K562 (cell line): ENCODE measurements at regions not wholly inside any gene's neighbourhood (a gene's known extent, or its start where the extent isn't known, plus 50 kb on each side); places are given as distances from the start of the nearest gene placed in this dataset.

Experiments
- ATAC-seq: fragments of 200-7000 bp; cut with Tn5 transposase; 3 replicates; pipeline ENCODE4 v1.9.1; 2020; ENCODE audit warnings: moderate library complexity
- BruUV-seq: library from RNA; stranded (reverse); fragments of 400-500 nt; replicated peaks from 2 replicates; lab custom pipeline; 2021; lab: Mats Ljungman, UMichigan
- CTCF ChIA-PET: fragments of 300-600 bp; formaldehyde crosslinking; extraction: SDS; loops from one replicate; lab custom pipeline; 2021; ENCODE audit warnings: low intra/inter-chr PET ratio; lab: Yijun Ruan, JAX
- POLR2A ChIA-PET: fragments of 300-600, 350-650 bp; sonication (Branson Sonifier 250); formaldehyde crosslinking; extraction: SDS; loops from one replicate; lab custom pipeline; 2021; ENCODE audit warnings: antibody characterized with exemption, inconsistent platforms; lab: Yijun Ruan, JAX
- DNase-seq, 4 experiments: peaks; one replicate each; pipeline versions ENCODE4 v3.0.0 to v3.0.0-alpha.2; 2011 to 2018; ENCODE audit warnings: low spot score in 3 of 4, mixed read lengths in 3 of 4; ENCODE audit errors: extremely low read depth in 1 of 4
- FAIRE-seq: peaks from 2 replicates; lab custom pipeline; 2011; peaks lifted over from hg19 to GRCh38; lab: Jason Lieb, UNC
- H2AFZ ChIP-seq: 2 replicates; pipeline ENCODE4 v1.6.0; 2011; ENCODE audit warnings: low read depth, low read length, control low read depth, inconsistent platforms
- H3K27ac ChIP-seq: fragments of 200-600 bp; 3 replicates; pipeline ENCODE4 v1.8.0; 2011; ENCODE audit warnings: low read depth, mild to moderate bottlenecking, control low read depth, inconsistent platforms, low read length, moderate library complexity, mixed read lengths; ENCODE audit errors: extremely low read depth
- H3K27me3 ChIP-seq, 2 experiments: fragments of 300-600 bp in 1 of 2; 2 replicates in 1 of 2; 3 replicates in 1 of 2; pipeline versions ENCODE4 v1.6.0 to v1.8.0; 2011; ENCODE audit warnings: inconsistent platforms in 2 of 2, low read length in 2 of 2, mild to moderate bottlenecking in 1 of 2, mixed read lengths in 1 of 2, moderate library complexity in 1 of 2; ENCODE audit not compliant: control insufficient read depth in 2 of 2, insufficient read depth in 2 of 2
- H3K36me3 ChIP-seq: fragments of 300-600 bp; 3 replicates; pipeline ENCODE4 v1.8.0; 2011; ENCODE audit warnings: mild to moderate bottlenecking, low read length, inconsistent platforms; ENCODE audit not compliant: control insufficient read depth, insufficient read depth
- H3K4me1 ChIP-seq, 2 experiments: fragments of 200-600 bp in 1 of 2; replicated peaks in 1 of 2; 2 replicates in 1 of 2; 3 replicates in 1 of 2; pipeline versions ENCODE4 v1.5.1 to v1.8.0; 2011; ENCODE audit warnings: inconsistent platforms in 2 of 2, low read length in 2 of 2, mild to moderate bottlenecking in 1 of 2, mixed read lengths in 1 of 2, moderate library complexity in 1 of 2; ENCODE audit not compliant: control insufficient read depth in 2 of 2, insufficient read depth in 2 of 2
- H3K4me2 ChIP-seq: 2 replicates; pipeline ENCODE4 v1.6.1; 2011; ENCODE audit warnings: low read length, control low read depth, inconsistent platforms, mixed read lengths; ENCODE audit not compliant: insufficient read depth
- H3K4me3 ChIP-seq: fragments of 200-600 bp; sonication (generic), shearing (Covaris generic); 2 replicates; pipeline ENCODE4 v1.5.1; 2016; ENCODE audit warnings: control low read depth, inconsistent platforms
- H3K79me2 ChIP-seq: fragments of 200-600 bp; 3 replicates; pipeline ENCODE4 v1.8.0; 2011; ENCODE audit warnings: low read length, inconsistent platforms; ENCODE audit not compliant: control insufficient read depth, insufficient read depth
- H3K9ac ChIP-seq, 2 experiments: 2 replicates each; pipeline versions ENCODE4 v1.6.0 to v1.6.1; 2011; ENCODE audit warnings: low read depth in 2 of 2, low read length in 2 of 2, control low read depth in 1 of 2, inconsistent platforms in 1 of 2, mild to moderate bottlenecking in 1 of 2, mixed read lengths in 1 of 2; ENCODE audit not compliant: insufficient read depth in 1 of 2
- H3K9me1 ChIP-seq: one replicate; pipeline ENCODE4 v1.6.0; 2011; ENCODE audit warnings: inconsistent platforms, mild to moderate bottlenecking, low read length, moderate library complexity; ENCODE audit not compliant: control insufficient read depth, insufficient read depth
- H3K9me3 ChIP-seq: replicated peaks from 2 replicates; pipeline ENCODE4 v1.5.1; 2011; ENCODE audit warnings: low read depth, low read length, inconsistent platforms; ENCODE audit not compliant: control insufficient read depth, insufficient read depth
- H4K20me1 ChIP-seq: replicated peaks from 2 replicates; pipeline ENCODE4 v1.6.1; 2011; ENCODE audit warnings: low read length, inconsistent platforms, mixed read lengths; ENCODE audit not compliant: control insufficient read depth, insufficient read depth
- BMI1 ChIP-seq: fragments of 150-350 bp; IDR thresholded peaks from 2 replicates; pipeline ENCODE4 v1.6.1; 2014; ENCODE audit warnings: low read length
- CEBPB ChIP-seq: fragments of 450-650 bp; IDR thresholded peaks from 2 replicates; pipeline ENCODE4 v1.6.1; 2016; ENCODE audit warnings: missing genetic modification characterization, missing compliant biosample characterization
- CREB3 ChIP-seq: fragments of 450-650 bp; conservative IDR thresholded peaks from 2 replicates; pipeline ENCODE4 v1.6.1; 2016; ENCODE audit warnings: missing genetic modification characterization, low read depth, mild to moderate bottlenecking, missing compliant biosample characterization, moderate library complexity
- DACH1 ChIP-seq: fragments of 450-650 bp; IDR thresholded peaks from 2 replicates; pipeline ENCODE4 v1.6.1; 2018; ENCODE audit not compliant: partially characterized antibody
- KAT8 ChIP-seq: fragments of 450-650 bp; IDR thresholded peaks from 2 replicates; pipeline ENCODE4 v1.6.1; 2016; ENCODE audit warnings: low read depth, mild to moderate bottlenecking
- MXD1 ChIP-seq: fragments of 250-450 bp; sonication (Bioruptor Pico); IDR thresholded peaks from 2 replicates; pipeline ENCODE4 v1.8.0; 2021; ENCODE audit warnings: borderline replicate concordance, mild to moderate bottlenecking, moderate library complexity; ENCODE audit not compliant: poor library complexity, severe bottlenecking
- NFXL1 ChIP-seq: fragments of 450-650 bp; formaldehyde crosslinking; IDR thresholded peaks from 2 replicates; pipeline ENCODE4 v1.4.0; 2021; ENCODE audit warnings: mild to moderate bottlenecking
- PREB ChIP-seq: sonication (generic); formaldehyde crosslinking; IDR thresholded peaks from 2 replicates; pipeline ENCODE4 v1.8.1; 2023; ENCODE audit warnings: mild to moderate bottlenecking, missing genetic modification reagents
- RNF2 ChIP-seq: sonication (generic); IDR thresholded peaks from 2 replicates; pipeline ENCODE4 v1.6.1; 2016
- TGIF2 ChIP-seq: sonication (generic); formaldehyde crosslinking; IDR thresholded peaks from 2 replicates; pipeline ENCODE4 v1.8.1; 2022; ENCODE audit warnings: mild to moderate bottlenecking, missing genetic modification reagents, moderate library complexity
- XRCC4 ChIP-seq: IDR thresholded peaks from one replicate; pipeline ENCODE4 v1.6.1; 2011; ENCODE audit not compliant: insufficient read depth, insufficient read length; ENCODE audit errors: extremely low read depth
- ZC3H11A ChIP-seq: IDR thresholded peaks from 2 replicates; pipeline ENCODE4 v1.6.1; 2012; ENCODE audit warnings: low read depth, low read length, improper control_type of control experiment
- ZNF121 ChIP-seq: sonication (generic); formaldehyde crosslinking; conservative IDR thresholded peaks from 2 replicates; pipeline ENCODE4 v1.8.0; 2022; ENCODE audit warnings: missing genetic modification reagents
- ZSCAN32 ChIP-seq: fragments of 450-650 bp; formaldehyde crosslinking; IDR thresholded peaks from 2 replicates; pipeline ENCODE4 v1.4.0; 2020; ENCODE audit warnings: mild to moderate bottlenecking, moderate library complexity
- WGBS: fragments of 100-300 bp; shearing (Covaris generic); methylation state at CpG from one replicate; pipeline ENCODE4 v1.1.6; 2016; ENCODE audit warnings: low coverage, mixed read lengths; ENCODE audit not compliant: insufficient coverage; ENCODE audit errors: missing lambda C conversion rate; 5-methylcytosine and 5-hydroxymethylcytosine counted together
- in situ Hi-C: fragments of 300-500 bp; cut with MboI; formaldehyde crosslinking; loops from 4 replicates; pipeline ENCODE4 v1.15.0; 2018; ENCODE audit warnings: inconsistent platforms, mixed read lengths
- intact Hi-C: fragments of 100-400 bp; cut with micrococcal nuclease; formaldehyde crosslinking; loops from 2 replicates; pipeline ENCODE4 v1.14.2; 2022
- TF ChIP-seq, protein P1 (sequence below): fragments of 250-450 bp; sonication (Bioruptor Pico); IDR thresholded peaks from 2 replicates; pipeline ENCODE4 v1.5.0; 2022; ENCODE audit warnings: mild to moderate bottlenecking
- TF ChIP-seq, protein P2 (sequence below): fragments of 250-450 bp; sonication (Bioruptor Pico); IDR thresholded peaks from 2 replicates; pipeline ENCODE4 v1.8.0; 2021; ENCODE audit warnings: moderate library complexity, mild to moderate bottlenecking, inconsistent platforms
- TF ChIP-seq, protein P3 (sequence below): fragments of 450-650 bp; IDR thresholded peaks from 2 replicates; pipeline ENCODE4 v1.6.1; 2014; ENCODE audit warnings: low read depth, mild to moderate bottlenecking, moderate library complexity, borderline replicate concordance

DNA sequence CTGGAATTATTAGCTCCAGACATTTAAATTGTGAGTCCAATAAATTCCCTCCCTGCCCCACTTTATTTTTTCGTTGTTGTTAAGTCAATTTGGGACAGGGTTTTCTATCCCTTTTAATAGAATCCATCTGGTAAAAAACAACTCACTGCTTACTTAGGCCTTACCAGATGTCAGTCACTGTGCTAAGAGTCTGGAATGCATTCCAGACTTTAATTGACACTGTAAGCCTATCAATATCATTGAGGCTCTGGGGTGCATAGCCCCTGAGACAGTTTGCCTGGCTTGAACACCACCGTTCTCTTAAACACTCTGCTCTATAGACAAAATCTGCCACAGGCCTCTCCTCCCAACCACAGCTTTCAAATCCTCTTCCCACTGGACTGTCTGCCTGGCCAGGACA is 175.9 kb downstream of the NSG2 start (continued):
- no peak for TF ChIP-seq CREB3 (tag)
- TF ChIP-seq ZSCAN32 = no peak

DNA sequence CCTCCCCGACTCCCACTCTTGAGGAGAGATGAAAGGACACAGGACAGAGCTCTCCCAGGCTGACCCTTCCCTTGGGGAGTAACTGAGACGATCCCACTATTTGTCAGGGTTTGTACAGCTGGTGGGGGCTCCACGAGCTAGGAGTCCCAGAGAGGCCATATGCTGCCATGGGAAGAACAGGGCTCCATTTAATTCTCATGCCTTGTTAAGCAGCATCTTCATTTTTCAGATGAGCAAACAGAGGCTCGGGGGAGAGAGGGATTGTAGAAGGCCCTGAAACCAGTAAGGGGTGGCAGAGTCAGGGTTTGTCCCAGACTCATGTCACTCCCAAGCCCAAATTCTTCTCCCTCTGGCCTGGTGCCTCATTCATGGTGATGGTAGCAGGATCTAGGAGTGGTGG is 176.4 kb downstream of the NSG2 start:
- Histone ChIP-seq H3K27me3 (peaks cover 0 to 9% of the 10 kb centered on the region in 2 experiments; a peak in 2 of 5 replicates), H3K36me3 (no peaks in the 10 kb centered on the region), H3K9me1 (no peaks in the 10 kb centered on the region), H3K79me2 (no peaks in the 10 kb centered on the region), H3K4me1 (no peaks in the 10 kb centered on the region), H2AFZ (no peak overlapping the region), H3K27ac (no peak overlapping the region), H3K4me3 (no peak overlapping the region), H3K9me3 (no peaks in the 10 kb centered on the region; the same call in 1 of the 2 replicates), H3K9ac (no peak overlapping the region), H4K20me1 (no peaks in the 10 kb centered on the region; the same call in 1 of the 2 replicates), H3K4me2 (no peak overlapping the region)
- FAIRE-seq (no peak), ATAC-seq (no peak), DNase-seq (no peak)
- WGBS = 0% methylated on average over 4 of the region's 4 CpGs
- intact Hi-C loops (no loop called here), in situ Hi-C loops (no loop called here)
- POLR2A ChIA-PET = no interaction called here
- CTCF ChIA-PET = no interaction called here
- BruUV-seq = no TSS peak
- TF ChIP-seq NFXL1 (CRISPR knock-in tag) (no peak), ZNF121 (CRISPR knock-in tag) (no peak), TGIF2 (no peak), ZC3H11A (no peak), CEBPB (tag) (no peak), BMI1 (no peak), MXD1 (CRISPR knock-in tag) (no peak), DACH1 (no peak), RNF2 (no peak), KAT8 (no peak), PREB (CRISPR knock-in tag) (no peak), XRCC4 (no peak)
- TF ChIP-seq, protein P1, sequence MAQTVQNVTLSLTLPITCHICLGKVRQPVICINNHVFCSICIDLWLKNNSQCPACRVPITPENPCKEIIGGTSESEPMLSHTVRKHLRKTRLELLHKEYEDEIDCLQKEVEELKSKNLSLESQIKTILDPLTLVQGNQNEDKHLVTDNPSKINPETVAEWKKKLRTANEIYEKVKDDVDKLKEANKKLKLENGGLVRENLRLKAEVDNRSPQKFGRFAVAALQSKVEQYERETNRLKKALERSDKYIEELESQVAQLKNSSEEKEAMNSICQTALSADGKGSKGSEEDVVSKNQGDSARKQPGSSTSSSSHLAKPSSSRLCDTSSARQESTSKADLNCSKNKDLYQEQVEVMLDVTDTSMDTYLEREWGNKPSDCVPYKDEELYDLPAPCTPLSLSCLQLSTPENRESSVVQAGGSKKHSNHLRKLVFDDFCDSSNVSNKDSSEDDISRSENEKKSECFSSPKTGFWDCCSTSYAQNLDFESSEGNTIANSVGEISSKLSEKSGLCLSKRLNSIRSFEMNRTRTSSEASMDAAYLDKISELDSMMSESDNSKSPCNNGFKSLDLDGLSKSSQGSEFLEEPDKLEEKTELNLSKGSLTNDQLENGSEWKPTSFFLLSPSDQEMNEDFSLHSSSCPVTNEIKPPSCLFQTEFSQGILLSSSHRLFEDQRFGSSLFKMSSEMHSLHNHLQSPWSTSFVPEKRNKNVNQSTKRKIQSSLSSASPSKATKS (CRISPR knock-in tag) = no peak
- TF ChIP-seq, protein P2, sequence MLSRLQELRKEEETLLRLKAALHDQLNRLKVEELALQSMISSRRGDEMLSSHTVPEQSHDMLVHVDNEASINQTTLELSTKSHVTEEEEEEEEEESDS = no peak
- TF ChIP-seq, protein P3, sequence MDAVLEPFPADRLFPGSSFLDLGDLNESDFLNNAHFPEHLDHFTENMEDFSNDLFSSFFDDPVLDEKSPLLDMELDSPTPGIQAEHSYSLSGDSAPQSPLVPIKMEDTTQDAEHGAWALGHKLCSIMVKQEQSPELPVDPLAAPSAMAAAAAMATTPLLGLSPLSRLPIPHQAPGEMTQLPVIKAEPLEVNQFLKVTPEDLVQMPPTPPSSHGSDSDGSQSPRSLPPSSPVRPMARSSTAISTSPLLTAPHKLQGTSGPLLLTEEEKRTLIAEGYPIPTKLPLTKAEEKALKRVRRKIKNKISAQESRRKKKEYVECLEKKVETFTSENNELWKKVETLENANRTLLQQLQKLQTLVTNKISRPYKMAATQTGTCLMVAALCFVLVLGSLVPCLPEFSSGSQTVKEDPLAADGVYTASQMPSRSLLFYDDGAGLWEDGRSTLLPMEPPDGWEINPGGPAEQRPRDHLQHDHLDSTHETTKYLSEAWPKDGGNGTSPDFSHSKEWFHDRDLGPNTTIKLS = no peak
